GM23248 (cell line): ENCODE measurements at regions not wholly inside any gene's neighbourhood (a gene's known extent, or its start where the extent isn't known, plus 50 kb on each side); places are given as distances from the start of the nearest gene placed in this dataset.

ENCODE experiments used
- EZH2 ChIP-seq: fragments of 200-600 bp; sonication (generic); IDR thresholded peaks from 2 replicates; pipeline ENCODE4 v1.6.1; 2018; ENCODE audit warnings: antibody characterized with exemption, mild to moderate bottlenecking; ENCODE audit not compliant: insufficient read depth, poor library complexity, severe bottlenecking
- EZH2phosphoT487 ChIP-seq: fragments of 200-600 bp; sonication (generic); IDR thresholded peaks from 2 replicates; pipeline ENCODE4 v1.6.1; 2018; ENCODE audit warnings: antibody characterized with exemption, moderate library complexity, mild to moderate bottlenecking, low read depth; ENCODE audit not compliant: insufficient read depth

DNA sequence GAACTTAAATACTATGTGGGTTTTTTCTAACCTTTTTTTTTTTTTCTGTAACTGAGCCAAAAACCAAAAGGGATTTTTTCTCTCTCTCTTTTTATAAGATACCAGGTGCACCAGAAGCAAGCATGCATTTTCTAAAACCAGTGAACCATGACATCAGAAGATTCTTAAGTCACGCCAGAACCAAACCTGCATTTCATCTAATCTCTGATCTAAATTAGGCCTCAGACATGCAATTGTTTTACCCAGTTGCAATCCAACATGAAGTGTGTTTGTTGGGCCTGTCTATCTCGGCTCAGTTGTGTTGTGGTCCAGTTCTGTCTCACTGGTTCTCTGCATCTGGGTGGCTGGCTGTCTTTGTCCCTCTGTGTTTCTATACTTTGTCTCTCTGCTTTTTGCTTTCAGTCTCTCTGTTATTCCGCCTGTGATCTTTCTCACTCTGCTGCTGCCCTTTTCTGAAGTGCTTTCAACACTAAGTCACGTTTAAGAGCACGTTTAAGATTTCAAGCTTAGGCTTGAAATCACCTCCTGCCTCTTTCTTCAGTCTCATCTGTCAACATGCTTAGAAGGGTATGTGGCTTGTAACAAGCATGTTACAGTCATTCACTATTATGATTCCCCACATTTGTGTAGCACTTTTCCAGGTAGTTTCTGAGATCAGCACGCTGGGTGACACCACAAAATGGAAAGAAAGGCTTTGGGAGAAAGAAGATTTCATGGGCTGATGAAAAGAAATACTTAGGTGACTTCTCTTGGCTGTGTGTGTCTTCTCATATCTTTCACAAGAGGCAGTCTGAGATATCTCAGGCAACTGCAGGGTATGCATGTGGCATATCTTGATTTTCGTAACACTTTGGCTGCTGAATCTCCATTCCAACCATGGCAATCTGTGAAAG lies 488.9 kb downstream of the SHISA9 start:
- TF ChIP-seq EZH2phosphoT487 (no peak), EZH2 (no peak)
